Liver (tissue), 8 donors: ENCODE measurements at regions not wholly inside any gene's neighbourhood (a gene's known extent, or its start where the extent isn't known, plus 50 kb on each side); places are given as distances from the start of the nearest gene placed in this dataset.

ENCODE experiments used
- DNase-seq: peaks from one replicate; pipeline ENCODE4 v3.0.0-alpha.2; 2017; ENCODE audit warnings: low spot score
- H3K27ac ChIP-seq, 2 donors: one replicate each; pipeline ENCODE4 v1.7.0; 2013; ENCODE audit warnings: inconsistent platforms in 2 of 2, low read length in 2 of 2, control low read depth in 1 of 2, low read depth in 1 of 2, mild to moderate bottlenecking in 1 of 2
- H3K27me3 ChIP-seq, 4 donors: one replicate each; pipeline versions ENCODE4 v1.6.1 to v1.7.0; 2013; ENCODE audit warnings: low read length in 3 of 4, inconsistent platforms in 1 of 4, mild to moderate bottlenecking in 1 of 4, moderate library complexity in 1 of 4; ENCODE audit not compliant: control insufficient read depth in 4 of 4, insufficient read depth in 4 of 4
- H3K36me3 ChIP-seq, 4 donors: one replicate each; pipeline versions ENCODE4 v1.6.1 to v1.7.0; 2013; ENCODE audit warnings: low read length in 3 of 4, mild to moderate bottlenecking in 3 of 4, low read depth in 1 of 4, moderate library complexity in 1 of 4; ENCODE audit not compliant: control insufficient read depth in 4 of 4, insufficient read depth in 3 of 4
- H3K4me1 ChIP-seq, 4 donors: one replicate each; pipeline versions ENCODE4 v1.6.1 to v1.7.0; 2013; ENCODE audit warnings: low read length in 3 of 4, mild to moderate bottlenecking in 3 of 4, moderate library complexity in 1 of 4; ENCODE audit not compliant: control insufficient read depth in 4 of 4, insufficient read depth in 4 of 4
- H3K4me3 ChIP-seq, 3 donors: one replicate each; pipeline versions ENCODE4 v1.6.1 to v1.7.0; 2013; ENCODE audit warnings: low read length in 3 of 3, control low read depth in 1 of 3, low read depth in 1 of 3, mild to moderate bottlenecking in 1 of 3
- H3K9ac ChIP-seq, 2 donors: one replicate each; pipeline ENCODE4 v1.7.0; 2013; ENCODE audit warnings: low read length in 2 of 2, mild to moderate bottlenecking in 2 of 2, moderate library complexity in 2 of 2, control low read depth in 1 of 2, low read depth in 1 of 2
- H3K9me3 ChIP-seq, 4 donors: one replicate each; pipeline versions ENCODE4 v1.6.1 to v1.7.0; 2013; ENCODE audit warnings: low read length in 3 of 4; ENCODE audit not compliant: control insufficient read depth in 4 of 4
- FOXA1 ChIP-seq: IDR thresholded peaks from 2 replicates; pipeline ENCODE4 v1.6.1; 2016; ENCODE audit warnings: antibody characterized with exemption
- FOXA2 ChIP-seq: IDR thresholded peaks from 2 replicates; pipeline ENCODE4 v1.6.1; 2016; ENCODE audit warnings: antibody characterized with exemption
- GABPA ChIP-seq, 2 donors: IDR thresholded peaks in 1 of 2; conservative IDR thresholded peaks in 1 of 2; 2 replicates each; pipeline ENCODE4 v1.6.1; 2016; ENCODE audit warnings: antibody characterized with exemption in 2 of 2, mild to moderate bottlenecking in 1 of 2, moderate library complexity in 1 of 2
- HNF4A ChIP-seq, 2 donors: conservative IDR thresholded peaks; 2 replicates each; pipeline ENCODE4 v1.6.1; 2016; ENCODE audit warnings: antibody characterized with exemption in 2 of 2, mild to moderate bottlenecking in 2 of 2
- HNF4G ChIP-seq: IDR thresholded peaks from 2 replicates; pipeline ENCODE4 v1.6.1; 2016; ENCODE audit warnings: antibody characterized with exemption
- JUND ChIP-seq, 2 donors: IDR thresholded peaks; 2 replicates each; pipeline ENCODE4 v1.6.1; 2016; ENCODE audit warnings: antibody characterized with exemption in 2 of 2
- NR2F2 ChIP-seq: IDR thresholded peaks from 2 replicates; pipeline ENCODE4 v1.6.1; 2016; ENCODE audit warnings: antibody characterized with exemption
- RXRA ChIP-seq, 2 donors: IDR thresholded peaks; 2 replicates each; pipeline ENCODE4 v1.6.1; 2017 to 2018; ENCODE audit warnings: antibody characterized with exemption in 2 of 2, mild to moderate bottlenecking in 1 of 2
- SP1 ChIP-seq: IDR thresholded peaks from 2 replicates; pipeline ENCODE4 v1.6.1; 2018; ENCODE audit warnings: antibody characterized with exemption, mild to moderate bottlenecking
- TAF1 ChIP-seq: conservative IDR thresholded peaks from 2 replicates; pipeline ENCODE4 v1.6.1; 2016; ENCODE audit warnings: antibody characterized with exemption, mild to moderate bottlenecking
- YY1 ChIP-seq: IDR thresholded peaks from 2 replicates; pipeline ENCODE4 v1.6.1; 2016; ENCODE audit warnings: antibody characterized with exemption, mild to moderate bottlenecking
- WGBS: extraction: QIAGEN DNeasy Blood & Tissue Kit; methylation state at CpG from one replicate; pipeline ENCODE4 v1.1.7; 2013; 5-methylcytosine and 5-hydroxymethylcytosine counted together
- TF ChIP-seq, protein P1 (sequence below): IDR thresholded peaks from 2 replicates; pipeline ENCODE4 v1.6.1; 2016; ENCODE audit warnings: antibody characterized with exemption, mild to moderate bottlenecking
- TF ChIP-seq, protein P2 (sequence below): IDR thresholded peaks from 2 replicates; pipeline ENCODE4 v1.6.1; 2016; ENCODE audit warnings: antibody characterized with exemption
- TF ChIP-seq, protein P3 (sequence below): IDR thresholded peaks from 2 replicates; pipeline ENCODE4 v1.6.1; 2016; ENCODE audit warnings: antibody characterized with exemption
- TF ChIP-seq, protein P4 (sequence below): fragments of 150-350 bp; IDR thresholded peaks from 2 replicates; pipeline ENCODE4 v1.5.1; 2017; ENCODE audit warnings: improper control_type of control experiment, low read depth, low read length; ENCODE audit not compliant: missing input control
- donor health status: healthy.
- donor health status: healthy.
- donor health status: healthy.
- donor health status: healthy.
- donor health status: healthy.

DNA sequence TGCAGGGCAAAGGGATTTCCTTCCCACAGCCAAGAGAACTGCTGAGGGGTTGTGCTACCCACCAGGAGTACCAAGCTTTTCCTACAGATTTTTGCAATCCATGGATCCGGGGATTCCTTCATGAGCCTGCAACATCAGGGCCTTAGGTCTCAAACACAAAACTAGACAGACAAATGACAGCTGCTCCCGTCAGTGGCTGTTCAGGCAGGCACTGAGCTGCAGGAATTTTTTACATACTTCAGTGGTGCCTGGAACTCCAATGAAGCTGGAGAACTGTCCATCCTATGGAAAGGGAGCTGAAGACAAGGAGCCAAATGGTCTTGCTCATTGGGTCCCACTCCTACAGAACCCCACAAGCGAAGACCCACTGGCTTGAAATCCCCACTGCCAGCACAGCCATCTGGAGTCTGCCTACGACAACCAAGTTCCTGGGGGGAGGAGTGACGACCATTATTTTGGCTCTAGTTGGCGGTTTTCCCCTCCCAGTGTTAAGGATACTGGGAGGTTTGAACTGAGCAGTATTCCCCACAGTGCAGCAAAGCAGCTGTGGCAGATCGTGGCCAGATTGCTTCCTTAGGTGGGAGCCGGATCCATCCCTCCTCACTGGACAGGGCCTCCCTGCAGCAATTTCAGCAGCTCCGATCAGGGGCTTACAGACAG is 157.7 kb upstream of the TMEM45B start:
- WGBS = 49% methylated on average over 9 of the region's 9 CpGs
- no peak overlapping the region for H3K9ac ChIP-seq
- H3K4me1 ChIP-seq = no peaks in the 10 kb centered on the region
- H3K9me3 ChIP-seq = peaks cover 0 to 15% (median 8%) of the 10 kb centered on the region in 4 donors
- TF ChIP-seq, protein P1, sequence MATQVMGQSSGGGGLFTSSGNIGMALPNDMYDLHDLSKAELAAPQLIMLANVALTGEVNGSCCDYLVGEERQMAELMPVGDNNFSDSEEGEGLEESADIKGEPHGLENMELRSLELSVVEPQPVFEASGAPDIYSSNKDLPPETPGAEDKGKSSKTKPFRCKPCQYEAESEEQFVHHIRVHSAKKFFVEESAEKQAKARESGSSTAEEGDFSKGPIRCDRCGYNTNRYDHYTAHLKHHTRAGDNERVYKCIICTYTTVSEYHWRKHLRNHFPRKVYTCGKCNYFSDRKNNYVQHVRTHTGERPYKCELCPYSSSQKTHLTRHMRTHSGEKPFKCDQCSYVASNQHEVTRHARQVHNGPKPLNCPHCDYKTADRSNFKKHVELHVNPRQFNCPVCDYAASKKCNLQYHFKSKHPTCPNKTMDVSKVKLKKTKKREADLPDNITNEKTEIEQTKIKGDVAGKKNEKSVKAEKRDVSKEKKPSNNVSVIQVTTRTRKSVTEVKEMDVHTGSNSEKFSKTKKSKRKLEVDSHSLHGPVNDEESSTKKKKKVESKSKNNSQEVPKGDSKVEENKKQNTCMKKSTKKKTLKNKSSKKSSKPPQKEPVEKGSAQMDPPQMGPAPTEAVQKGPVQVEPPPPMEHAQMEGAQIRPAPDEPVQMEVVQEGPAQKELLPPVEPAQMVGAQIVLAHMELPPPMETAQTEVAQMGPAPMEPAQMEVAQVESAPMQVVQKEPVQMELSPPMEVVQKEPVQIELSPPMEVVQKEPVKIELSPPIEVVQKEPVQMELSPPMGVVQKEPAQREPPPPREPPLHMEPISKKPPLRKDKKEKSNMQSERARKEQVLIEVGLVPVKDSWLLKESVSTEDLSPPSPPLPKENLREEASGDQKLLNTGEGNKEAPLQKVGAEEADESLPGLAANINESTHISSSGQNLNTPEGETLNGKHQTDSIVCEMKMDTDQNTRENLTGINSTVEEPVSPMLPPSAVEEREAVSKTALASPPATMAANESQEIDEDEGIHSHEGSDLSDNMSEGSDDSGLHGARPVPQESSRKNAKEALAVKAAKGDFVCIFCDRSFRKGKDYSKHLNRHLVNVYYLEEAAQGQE = no peak
- TF ChIP-seq, protein P2, sequence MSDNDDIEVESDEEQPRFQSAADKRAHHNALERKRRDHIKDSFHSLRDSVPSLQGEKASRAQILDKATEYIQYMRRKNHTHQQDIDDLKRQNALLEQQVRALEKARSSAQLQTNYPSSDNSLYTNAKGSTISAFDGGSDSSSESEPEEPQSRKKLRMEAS = no peak
- TF ChIP-seq TAF1 (no peak), FOXA1 (no peak)
- no peaks in the 10 kb centered on the region for H3K27me3 ChIP-seq
- H3K4me3 ChIP-seq = no peak overlapping the region
- H3K36me3 ChIP-seq = no peaks in the 10 kb centered on the region
- DNase-seq = no peak
- H3K27ac ChIP-seq = no peak overlapping the region

DNA sequence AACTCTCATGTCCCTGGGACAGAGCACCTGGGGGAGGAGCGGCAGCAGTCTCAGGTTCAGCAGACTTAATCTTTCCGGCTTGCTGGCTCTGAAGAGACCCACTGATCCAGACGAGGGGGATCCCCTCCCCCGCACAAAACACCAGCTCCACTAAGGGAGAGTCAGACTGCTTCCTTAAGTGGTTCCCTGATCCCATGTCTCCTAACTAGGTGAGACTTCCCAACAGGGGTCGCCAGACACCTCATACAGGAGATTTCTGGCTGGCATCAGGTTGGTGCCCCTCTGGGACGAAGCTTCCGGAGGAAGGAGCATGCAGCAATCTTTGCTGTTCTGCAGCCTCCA is 157.2 kb upstream of the TMEM45B start:
- TF ChIP-seq, protein P3, sequence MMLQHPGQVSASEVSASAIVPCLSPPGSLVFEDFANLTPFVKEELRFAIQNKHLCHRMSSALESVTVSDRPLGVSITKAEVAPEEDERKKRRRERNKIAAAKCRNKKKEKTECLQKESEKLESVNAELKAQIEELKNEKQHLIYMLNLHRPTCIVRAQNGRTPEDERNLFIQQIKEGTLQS = no peak
- TF ChIP-seq FOXA2 (no peak), JUND (IDR thresholded peaks at IDR 0.05) (no peak), SP1 (no peak), YY1 (no peak), NR2F2 (no peak), HNF4A (conservative IDR thresholded peaks at IDR 0.05) (no peak), GABPA (IDR thresholded peaks at IDR 0.05 in 1 of 2, conservative IDR thresholded peaks at IDR 0.05 in 1 of 2) (no peak), RXRA (IDR thresholded peaks at IDR 0.05) (no peak), HNF4G (no peak), FOXA1 (no peak)
- TF ChIP-seq, protein P4, sequence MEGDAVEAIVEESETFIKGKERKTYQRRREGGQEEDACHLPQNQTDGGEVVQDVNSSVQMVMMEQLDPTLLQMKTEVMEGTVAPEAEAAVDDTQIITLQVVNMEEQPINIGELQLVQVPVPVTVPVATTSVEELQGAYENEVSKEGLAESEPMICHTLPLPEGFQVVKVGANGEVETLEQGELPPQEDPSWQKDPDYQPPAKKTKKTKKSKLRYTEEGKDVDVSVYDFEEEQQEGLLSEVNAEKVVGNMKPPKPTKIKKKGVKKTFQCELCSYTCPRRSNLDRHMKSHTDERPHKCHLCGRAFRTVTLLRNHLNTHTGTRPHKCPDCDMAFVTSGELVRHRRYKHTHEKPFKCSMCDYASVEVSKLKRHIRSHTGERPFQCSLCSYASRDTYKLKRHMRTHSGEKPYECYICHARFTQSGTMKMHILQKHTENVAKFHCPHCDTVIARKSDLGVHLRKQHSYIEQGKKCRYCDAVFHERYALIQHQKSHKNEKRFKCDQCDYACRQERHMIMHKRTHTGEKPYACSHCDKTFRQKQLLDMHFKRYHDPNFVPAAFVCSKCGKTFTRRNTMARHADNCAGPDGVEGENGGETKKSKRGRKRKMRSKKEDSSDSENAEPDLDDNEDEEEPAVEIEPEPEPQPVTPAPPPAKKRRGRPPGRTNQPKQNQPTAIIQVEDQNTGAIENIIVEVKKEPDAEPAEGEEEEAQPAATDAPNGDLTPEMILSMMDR = no peak
- TF ChIP-seq, protein P2 = no peak
- H3K36me3 ChIP-seq = no peaks in the 10 kb centered on the region
- no peaks in the 10 kb centered on the region for H3K4me1 ChIP-seq
- no peak overlapping the region for H3K27ac ChIP-seq
- no peak for DNase-seq
- H3K27me3 ChIP-seq = no peaks in the 10 kb centered on the region
- H3K4me3 ChIP-seq = no peak overlapping the region
- WGBS = 46% methylated on average over 7 of the region's 7 CpGs
- H3K9me3 ChIP-seq = peaks cover 0 to 15% (median 8%) of the 10 kb centered on the region in 4 donors
- no peak overlapping the region for H3K9ac ChIP-seq
